ENCODE measurements at regions not wholly inside any gene's neighbourhood (a gene's known extent, or its start where the extent isn't known, plus 50 kb on each side); places are given as distances from the start of the nearest gene placed in this dataset.
"Not testable (repeated sequence)": the region's sequence is repeated elsewhere in the genome, so short reads cannot be mapped to it uniquely, and the experiment has no call there.

DNA sequence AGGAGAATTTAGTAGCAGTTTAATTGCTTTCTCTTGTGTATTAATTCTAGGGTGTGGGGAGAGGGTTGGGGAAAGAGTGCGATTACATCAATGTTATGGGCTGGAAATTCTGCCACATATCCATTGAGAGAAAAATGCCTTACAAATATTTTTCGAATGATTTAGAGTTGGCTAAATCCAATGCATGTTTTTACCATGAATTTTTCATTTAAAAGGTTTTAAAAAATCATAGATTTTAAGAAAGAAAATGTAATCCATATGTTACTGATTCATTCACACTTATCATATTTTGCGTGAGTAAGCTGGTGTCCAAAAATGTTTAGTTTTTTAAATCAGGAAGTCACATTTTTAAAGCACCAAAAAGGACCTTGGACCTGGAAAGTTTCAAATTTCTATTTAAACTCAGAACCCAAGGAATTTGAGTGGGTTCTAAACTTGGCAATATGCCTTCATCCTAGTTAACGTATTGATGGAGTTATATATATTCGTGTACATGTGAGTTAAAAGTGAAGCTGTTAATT lies 627.4 kb upstream of the CITED2 start:
- no peaks in the 10 kb centered on the region for H3K27me3 ChIP-seq (ENCODE audit: control insufficient read depth, insufficient read depth, low read length)
- no peak for FAIRE-seq
- TF ChIP-seq, protein P1, sequence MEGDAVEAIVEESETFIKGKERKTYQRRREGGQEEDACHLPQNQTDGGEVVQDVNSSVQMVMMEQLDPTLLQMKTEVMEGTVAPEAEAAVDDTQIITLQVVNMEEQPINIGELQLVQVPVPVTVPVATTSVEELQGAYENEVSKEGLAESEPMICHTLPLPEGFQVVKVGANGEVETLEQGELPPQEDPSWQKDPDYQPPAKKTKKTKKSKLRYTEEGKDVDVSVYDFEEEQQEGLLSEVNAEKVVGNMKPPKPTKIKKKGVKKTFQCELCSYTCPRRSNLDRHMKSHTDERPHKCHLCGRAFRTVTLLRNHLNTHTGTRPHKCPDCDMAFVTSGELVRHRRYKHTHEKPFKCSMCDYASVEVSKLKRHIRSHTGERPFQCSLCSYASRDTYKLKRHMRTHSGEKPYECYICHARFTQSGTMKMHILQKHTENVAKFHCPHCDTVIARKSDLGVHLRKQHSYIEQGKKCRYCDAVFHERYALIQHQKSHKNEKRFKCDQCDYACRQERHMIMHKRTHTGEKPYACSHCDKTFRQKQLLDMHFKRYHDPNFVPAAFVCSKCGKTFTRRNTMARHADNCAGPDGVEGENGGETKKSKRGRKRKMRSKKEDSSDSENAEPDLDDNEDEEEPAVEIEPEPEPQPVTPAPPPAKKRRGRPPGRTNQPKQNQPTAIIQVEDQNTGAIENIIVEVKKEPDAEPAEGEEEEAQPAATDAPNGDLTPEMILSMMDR (IDR thresholded peaks at IDR 0.05; ENCODE audit: insufficient read depth, low read length, severe bottlenecking), result no peak
- no peaks in the 10 kb centered on the region for H3K36me3 ChIP-seq (ENCODE audit: control insufficient read depth, insufficient read depth, low read length)
- no peak overlapping the region for H3K4me3 ChIP-seq (ENCODE audit: low read depth, low read length)
- no peak for DNase-seq (ENCODE audit: low read depth)

DNA sequence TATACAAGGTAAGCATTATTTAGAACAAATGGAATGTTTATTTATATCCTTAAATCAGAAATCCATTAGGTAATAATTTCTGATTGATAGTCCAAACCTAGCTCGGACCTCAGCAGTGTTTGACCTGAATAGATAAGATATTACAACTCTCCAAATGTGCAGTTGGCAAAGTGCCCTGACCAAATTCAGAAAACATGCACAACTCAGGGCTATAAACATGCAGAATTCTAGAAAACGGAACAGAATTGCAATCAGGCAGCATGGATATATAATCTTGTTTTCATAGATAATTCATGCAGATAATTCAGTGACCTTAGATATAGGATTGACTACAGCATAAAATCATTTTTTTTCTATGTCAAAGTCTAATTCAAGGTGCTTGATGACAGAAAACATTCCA lies 626.6 kb upstream of the CITED2 start:
- DNase-seq (ENCODE audit: low read depth) (no peak), FAIRE-seq (no peak)
- Histone ChIP-seq H3K27me3 (ENCODE audit: control insufficient read depth, insufficient read depth, low read length) (no peaks in the 10 kb centered on the region), H3K4me3 (ENCODE audit: low read depth, low read length) (no peak overlapping the region), H3K36me3 (ENCODE audit: control insufficient read depth, insufficient read depth, low read length) (no peaks in the 10 kb centered on the region)
- TF ChIP-seq, protein P1 (IDR thresholded peaks at IDR 0.05; ENCODE audit: insufficient read depth, low read length, severe bottlenecking), result no peak

DNA sequence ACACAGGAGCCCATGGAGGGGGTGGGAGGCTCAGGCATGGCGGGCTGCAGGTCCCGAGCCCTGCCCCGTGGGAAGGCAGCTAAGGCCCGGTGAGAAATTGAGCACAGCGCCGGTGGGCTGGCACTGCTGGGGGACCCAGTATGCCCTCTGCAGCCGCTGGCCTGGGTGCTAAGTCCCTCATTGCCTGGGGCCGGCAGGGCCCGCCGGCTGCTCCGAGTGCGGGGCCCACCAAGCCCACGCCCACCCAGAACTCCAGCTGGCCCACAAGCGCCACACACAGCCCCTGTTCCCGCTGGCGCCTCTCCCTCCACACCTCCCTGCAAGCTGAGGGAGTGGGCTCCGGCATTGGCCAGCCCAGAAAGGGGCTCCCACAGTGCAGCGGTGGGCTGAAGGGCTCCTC lies 625.2 kb upstream of the CITED2 start:
- not testable (repeated sequence) for H3K27me3 ChIP-seq (ENCODE audit: control insufficient read depth, insufficient read depth, low read length); H3K4me3 ChIP-seq (ENCODE audit: low read depth, low read length); DNase-seq (ENCODE audit: low read depth); FAIRE-seq; H3K36me3 ChIP-seq (ENCODE audit: control insufficient read depth, insufficient read depth, low read length)

- DNase-seq (ENCODE audit: low read depth); H3K4me3 ChIP-seq (ENCODE audit: low read depth, low read length); H3K27me3 ChIP-seq (ENCODE audit: control insufficient read depth, insufficient read depth, low read length); FAIRE-seq; H3K36me3 ChIP-seq (ENCODE audit: control insufficient read depth, insufficient read depth, low read length): not testable (repeated sequence)
Measured at GRCh38 chr6:139998478-139998877, 624.0 kb upstream of the CITED2 start.

DNA sequence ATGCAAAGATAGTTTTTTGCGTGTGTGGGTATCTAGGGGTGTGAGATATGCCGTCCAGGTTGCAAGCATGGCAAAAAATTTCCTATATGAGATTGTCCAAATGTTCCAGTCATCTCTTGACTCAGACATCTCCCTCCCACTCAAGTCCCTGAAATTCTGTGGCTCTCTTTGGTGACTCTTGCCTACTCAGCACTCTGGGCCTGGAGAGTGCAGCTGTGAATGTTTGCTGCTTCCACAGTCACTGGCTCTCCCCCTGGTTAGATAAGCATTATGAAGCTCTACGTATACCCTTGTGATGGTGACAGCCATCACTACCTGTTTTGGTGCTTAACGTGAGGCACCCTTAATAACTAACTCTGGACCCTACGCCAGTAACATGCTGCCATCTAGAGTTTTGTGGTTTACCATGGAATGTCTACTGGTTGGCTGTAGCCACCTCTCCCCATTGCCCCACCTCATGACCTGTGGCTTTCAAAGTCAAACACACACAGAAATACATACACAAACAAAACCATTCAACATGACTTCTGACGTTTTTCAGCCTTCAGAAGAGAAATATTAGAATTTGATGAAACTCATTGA lies 621.9 kb upstream of the CITED2 start:
- H3K4me3 ChIP-seq (ENCODE audit: low read depth, low read length), result no peak overlapping the region
- H3K36me3 ChIP-seq (ENCODE audit: control insufficient read depth, insufficient read depth, low read length), result no peaks in the 10 kb centered on the region
- FAIRE-seq, result no peak
- H3K27me3 ChIP-seq (ENCODE audit: control insufficient read depth, insufficient read depth, low read length), result no peaks in the 10 kb centered on the region
- DNase-seq (ENCODE audit: low read depth), result peak; percentile 25
- TF ChIP-seq, protein P1 (IDR thresholded peaks at IDR 0.05; ENCODE audit: insufficient read depth, low read length, severe bottlenecking), result peak; percentile 27

- FAIRE-seq (no peak), DNase-seq (ENCODE audit: low read depth) (peak; percentile 12)
- TF ChIP-seq, protein P1 (IDR thresholded peaks at IDR 0.05; ENCODE audit: insufficient read depth, low read length, severe bottlenecking), result no peak
- Histone ChIP-seq H3K4me3 (ENCODE audit: low read depth, low read length) (no peak overlapping the region), H3K27me3 (ENCODE audit: control insufficient read depth, insufficient read depth, low read length) (no peaks in the 10 kb centered on the region), H3K36me3 (ENCODE audit: control insufficient read depth, insufficient read depth, low read length) (no peaks in the 10 kb centered on the region)
Measured at GRCh38 chr6:139994998-139995397, 620.5 kb upstream of the CITED2 start.

DNA sequence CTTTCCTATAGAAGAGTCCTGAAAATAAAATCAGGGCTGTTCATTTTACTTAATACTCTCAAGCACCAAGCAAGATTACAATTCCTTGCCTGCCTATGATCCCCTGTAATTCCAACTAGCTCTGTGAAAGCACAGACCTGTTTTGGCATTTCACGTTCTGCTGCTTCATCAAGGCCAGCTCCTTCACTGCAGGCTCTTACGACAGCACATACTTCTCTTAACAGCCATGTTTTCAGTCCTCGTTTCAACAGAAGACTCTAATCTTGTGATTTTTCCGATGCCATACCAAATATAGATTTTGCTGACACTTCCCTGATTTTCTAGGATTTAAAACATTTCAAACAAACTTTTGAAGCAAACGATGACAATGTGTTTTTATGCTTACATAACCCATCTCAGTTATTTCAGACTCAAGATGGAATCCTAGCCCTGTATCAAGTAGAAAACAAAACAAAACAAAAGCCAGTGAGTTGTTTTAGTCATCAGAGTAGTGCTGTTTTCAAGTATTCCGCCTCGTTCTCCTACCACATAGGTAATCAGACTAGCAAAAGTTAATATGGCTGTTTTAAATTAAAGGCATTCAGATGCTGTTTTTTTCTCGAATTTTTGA lies 616.5 kb upstream of the CITED2 start:
- TF ChIP-seq, protein P1 (IDR thresholded peaks at IDR 0.05; ENCODE audit: insufficient read depth, low read length, severe bottlenecking), result no peak
- DNase-seq (ENCODE audit: low read depth) (no peak), FAIRE-seq (no peak)
- H3K27me3 ChIP-seq (ENCODE audit: control insufficient read depth, insufficient read depth, low read length), result no peaks in the 10 kb centered on the region
- no peaks in the 10 kb centered on the region for H3K36me3 ChIP-seq (ENCODE audit: control insufficient read depth, insufficient read depth, low read length)
- H3K4me3 ChIP-seq (ENCODE audit: low read depth, low read length), result no peak overlapping the region

Data from bronchial epithelial cell (primary cell).